Activated CD4-positive, CD25-positive, alpha-beta regulatory T cell (primary cell): ENCODE measurements at regions not wholly inside any gene's neighbourhood (a gene's known extent, or its start where the extent isn't known, plus 50 kb on each side); places are given as distances from the start of the nearest gene placed in this dataset.
"Not testable (repeated sequence)": the region's sequence is repeated elsewhere in the genome, so short reads cannot be mapped to it uniquely, and the experiment has no call there.

Experiments used
- DNase-seq, 4 experiments: peaks; one replicate each; lab custom pipeline; 2025; lab: John Stamatoyannopoulos, UW

- no peak for DNase-seq
Observed at GRCh38 chr3:70488131-70488530, 175.7 kb upstream of the MDFIC2 start.

- no peak for DNase-seq
Observed at GRCh38 chr3:70486414-70487017, 174.1 kb upstream of the MDFIC2 start.

DNA sequence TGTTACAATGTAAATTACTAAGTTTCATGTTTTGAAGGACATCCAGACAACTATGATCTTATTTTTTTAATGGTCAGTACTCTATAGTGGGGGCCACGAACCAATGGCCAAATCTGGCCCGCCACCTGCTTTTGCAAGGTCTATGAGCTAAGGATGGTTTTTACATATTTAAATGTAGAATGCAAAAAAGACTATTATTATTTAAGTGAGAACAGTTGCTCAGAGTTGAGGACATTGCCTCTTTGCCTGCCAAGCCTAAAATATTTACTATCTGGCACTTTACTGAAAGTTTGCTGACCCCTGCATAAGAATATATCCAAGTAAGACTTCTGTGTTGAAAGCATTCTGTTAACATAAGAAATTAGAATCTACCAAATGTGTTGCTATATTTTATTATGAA lies 163.7 kb upstream of the MDFIC2 start:
- DNase-seq: no peak

GRCh38 chr3:70471464-70472342 lies 159.3 kb upstream of the MDFIC2 start:
- DNase-seq: no peak

GRCh38 chr3:70466096-70466495 lies 153.7 kb upstream of the MDFIC2 start:
- no peak for DNase-seq

- no peak for DNase-seq
Observed at GRCh38 chr3:70464876-70465275, 152.4 kb upstream of the MDFIC2 start.

DNA sequence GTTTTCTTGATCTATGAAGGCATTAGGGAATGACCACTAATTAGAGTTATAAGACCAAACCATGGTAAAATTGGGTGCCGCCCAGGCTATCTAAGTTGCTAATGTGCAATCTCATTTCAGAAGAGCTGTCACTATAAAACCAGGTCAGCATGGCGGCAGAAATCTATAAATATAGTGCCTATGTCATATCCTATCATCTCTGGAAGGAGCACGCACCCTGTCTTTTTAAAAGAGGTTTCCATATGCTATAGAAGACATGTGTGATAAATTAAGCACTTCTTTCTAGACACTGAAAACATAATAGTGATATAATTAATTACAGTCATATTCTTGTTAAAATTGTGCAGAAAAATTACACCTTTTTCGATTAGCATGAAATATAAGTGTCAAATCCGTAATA lies 152.0 kb upstream of the MDFIC2 start:
- DNase-seq: no peak

DNA sequence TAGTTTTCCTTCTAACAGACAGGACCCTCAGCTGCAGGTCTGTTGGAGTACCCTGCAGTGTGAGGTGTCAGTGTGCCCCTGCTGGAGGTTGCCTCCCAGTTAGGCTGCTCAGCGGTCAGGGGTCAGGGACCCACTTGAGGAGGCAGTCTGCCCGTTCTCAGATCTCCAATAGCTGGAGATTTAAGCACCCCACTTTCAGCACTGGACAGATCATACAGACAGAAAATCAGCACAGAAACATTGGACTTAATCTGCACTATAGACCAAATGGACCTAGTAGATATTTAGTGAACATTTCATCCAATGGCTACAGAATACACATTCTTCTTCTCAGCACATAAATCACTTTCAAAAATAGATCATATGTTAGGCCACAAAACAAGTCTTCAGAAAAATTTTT lies 137.8 kb upstream of the MDFIC2 start:
- DNase-seq: not testable (repeated sequence)

GRCh38 chr3:70435422-70435821 lies 123.0 kb upstream of the MDFIC2 start:
- not testable (repeated sequence) for DNase-seq

- no peak for DNase-seq
Observed at GRCh38 chr3:70433091-70433490, 120.7 kb upstream of the MDFIC2 start.

GRCh38 chr3:70431911-70432310 lies 119.5 kb upstream of the MDFIC2 start:
- no peak for DNase-seq

GRCh38 chr3:70426071-70426470 lies 113.6 kb upstream of the MDFIC2 start:
- no peak for DNase-seq

DNA sequence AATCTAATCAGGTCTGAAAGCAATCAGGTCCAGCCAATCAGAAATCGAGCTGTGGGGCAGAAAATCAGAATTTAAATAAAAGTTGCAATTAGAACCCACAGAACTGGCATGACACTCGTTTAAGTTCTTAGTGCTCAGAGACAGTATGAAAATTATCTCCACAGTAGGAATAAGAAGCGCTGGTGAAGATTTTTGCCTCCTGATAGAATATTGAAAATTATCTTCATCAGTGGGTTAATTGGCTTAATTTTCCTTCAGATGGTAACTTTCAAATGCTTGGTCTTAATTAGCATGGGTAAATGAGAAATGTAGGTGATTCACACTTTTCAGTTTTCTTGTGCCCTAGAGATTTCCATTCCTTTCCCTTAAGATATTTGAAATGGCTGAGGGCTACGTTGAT lies 109.1 kb upstream of the MDFIC2 start:
- DNase-seq: no peak

DNA sequence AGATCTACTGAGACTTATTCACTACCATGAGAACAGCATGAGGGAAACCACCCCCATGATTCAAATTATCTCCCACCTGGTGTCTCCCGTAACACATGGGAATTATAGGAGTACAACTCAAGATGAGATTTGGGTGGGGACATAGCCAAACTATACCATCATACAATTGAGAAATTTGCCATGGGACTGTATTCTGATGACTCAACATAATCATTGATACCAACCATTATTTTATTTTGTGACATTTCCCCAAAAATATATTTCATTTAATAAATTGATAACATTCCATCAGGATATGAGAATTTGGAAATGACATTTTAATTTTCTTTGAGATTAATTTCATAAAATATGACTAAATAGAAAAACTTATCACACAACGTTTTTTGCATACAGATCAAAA lies 96.6 kb upstream of the MDFIC2 start:
- DNase-seq: no peak

GRCh38 chr3:70400194-70400593 lies 87.8 kb upstream of the MDFIC2 start:
- DNase-seq: no peak

- DNase-seq: no peak
Observed at GRCh38 chr3:70393881-70394612, 81.6 kb upstream of the MDFIC2 start.

DNA sequence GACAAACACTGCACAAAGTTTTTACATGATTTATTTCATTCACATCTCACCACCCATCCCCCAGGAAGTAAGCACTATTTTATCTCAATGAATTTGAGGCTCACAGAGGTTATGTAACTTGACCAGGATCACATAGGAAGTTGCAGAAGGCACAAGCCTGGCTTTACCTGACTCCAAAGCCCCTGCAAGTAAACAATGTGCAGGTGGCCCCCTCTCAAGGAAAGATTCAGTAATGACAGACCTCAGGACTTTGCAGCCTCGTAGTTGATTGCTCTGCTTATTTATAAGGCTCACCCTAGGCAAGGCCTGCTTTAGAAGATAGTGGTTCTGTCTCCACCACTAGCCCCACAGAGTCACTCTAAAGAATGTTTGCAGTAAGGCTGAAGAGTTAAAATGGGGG lies 79.8 kb upstream of the MDFIC2 start:
- no peak for DNase-seq

- no peak for DNase-seq
Observed at GRCh38 chr3:70387889-70388288, 75.5 kb upstream of the MDFIC2 start.

DNA sequence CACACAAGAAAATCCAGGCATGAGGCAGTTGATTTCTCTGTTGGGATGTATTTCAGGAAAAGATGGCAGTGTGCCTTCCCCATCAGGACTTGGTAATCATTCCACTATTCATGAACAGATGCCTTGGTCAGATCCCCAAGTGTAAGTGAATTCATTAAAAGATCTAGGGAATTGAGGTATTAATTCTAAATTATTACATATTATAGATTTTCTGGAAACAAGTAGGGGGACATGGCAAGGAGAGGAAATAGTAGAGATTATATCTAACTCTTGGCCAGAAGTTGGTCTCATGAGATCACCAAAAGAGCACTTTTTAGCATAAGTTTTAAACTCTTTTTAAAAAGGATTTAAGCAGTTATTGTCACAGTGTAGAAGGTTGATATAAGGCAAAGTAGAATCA lies 74.4 kb upstream of the MDFIC2 start:
- no peak for DNase-seq

DNA sequence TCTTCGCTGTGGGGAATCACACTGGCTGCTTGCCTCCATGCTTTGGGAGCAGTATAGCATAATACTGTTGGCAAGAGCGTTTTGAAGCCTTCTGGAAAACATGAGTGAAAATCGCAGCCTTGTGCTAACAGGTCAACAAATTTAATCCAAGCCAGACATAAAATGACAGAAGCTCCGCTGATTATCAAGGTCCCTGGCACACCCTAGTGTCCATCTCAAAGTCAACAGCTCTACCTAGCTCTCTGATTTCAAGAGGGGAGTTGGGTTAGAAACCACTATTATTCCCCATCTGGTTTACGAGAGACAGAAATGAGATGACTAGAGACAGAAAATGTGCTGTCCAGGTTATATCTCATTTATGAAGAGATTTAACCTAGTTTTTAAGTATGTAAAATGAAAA lies 73.6 kb upstream of the MDFIC2 start:
- no peak for DNase-seq

GRCh38 chr3:70383360-70383831 lies 71.0 kb upstream of the MDFIC2 start:
- DNase-seq: no peak

DNA sequence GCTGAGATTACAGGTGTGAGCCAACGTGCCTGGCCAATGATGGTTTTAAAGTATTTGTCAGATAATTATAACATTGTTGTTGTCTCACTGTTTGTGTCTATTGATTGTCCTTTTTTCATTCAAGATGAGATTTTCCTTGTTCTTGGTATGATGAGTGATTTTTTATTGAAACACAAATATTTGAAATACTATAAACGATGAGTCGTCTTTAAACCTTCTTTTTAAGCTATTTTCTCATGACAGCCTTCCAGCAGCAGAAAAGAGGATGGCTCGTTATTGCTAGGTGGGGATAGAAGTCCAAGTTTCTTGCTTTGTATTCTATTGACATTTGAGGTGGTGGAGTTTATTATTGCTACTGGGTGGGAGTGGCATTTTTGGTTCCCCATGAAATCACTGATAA lies 61.7 kb upstream of the MDFIC2 start:
- no peak for DNase-seq
